Vagina (tissue), 2 donors: ENCODE measurements at regions not wholly inside any gene's neighbourhood (a gene's known extent, or its start where the extent isn't known, plus 50 kb on each side); places are given as distances from the start of the nearest gene placed in this dataset.

Experiments used
- POLR2A ChIP-seq, 2 donors: fragments of 450-650 bp; IDR thresholded peaks; one replicate each; pipeline ENCODE4 v1.6.1; 2017; ENCODE audit warnings: antibody characterized with exemption in 2 of 2, mild to moderate bottlenecking in 2 of 2, moderate library complexity in 2 of 2
- TF ChIP-seq, protein P1 (sequence below), 3 experiments: fragments of 450-650 bp in 2 of 3; fragments of 200-600 bp in 1 of 3; sonication (generic) in 1 of 3; IDR thresholded peaks; one replicate each; pipeline ENCODE4 v1.5.1; 2017 to 2019; ENCODE audit warnings: antibody characterized with exemption in 3 of 3, mild to moderate bottlenecking in 2 of 3, moderate library complexity in 2 of 3

DNA sequence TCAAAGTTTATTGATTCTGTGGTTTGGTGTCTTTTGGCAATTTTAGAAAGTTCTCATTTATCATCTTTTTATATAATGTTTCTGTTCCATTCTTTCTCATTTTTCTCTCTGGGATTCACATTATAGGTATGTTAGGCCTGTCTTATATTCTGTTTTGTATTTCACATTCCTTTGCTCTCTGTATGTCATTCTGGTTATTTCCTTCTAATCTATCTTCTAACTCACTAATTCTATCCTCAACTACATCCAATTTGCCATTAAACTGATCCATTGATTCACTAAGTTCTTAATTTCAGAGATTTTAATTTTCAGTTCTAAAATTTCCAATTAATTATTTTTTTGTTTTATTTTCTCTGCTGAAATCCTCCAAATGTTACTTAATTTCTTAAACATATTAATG lies 234.8 kb downstream of the FOXD2 start:
- no peak for TF ChIP-seq POLR2A (IDR thresholded peaks at IDR 0.05)
- TF ChIP-seq, protein P1, sequence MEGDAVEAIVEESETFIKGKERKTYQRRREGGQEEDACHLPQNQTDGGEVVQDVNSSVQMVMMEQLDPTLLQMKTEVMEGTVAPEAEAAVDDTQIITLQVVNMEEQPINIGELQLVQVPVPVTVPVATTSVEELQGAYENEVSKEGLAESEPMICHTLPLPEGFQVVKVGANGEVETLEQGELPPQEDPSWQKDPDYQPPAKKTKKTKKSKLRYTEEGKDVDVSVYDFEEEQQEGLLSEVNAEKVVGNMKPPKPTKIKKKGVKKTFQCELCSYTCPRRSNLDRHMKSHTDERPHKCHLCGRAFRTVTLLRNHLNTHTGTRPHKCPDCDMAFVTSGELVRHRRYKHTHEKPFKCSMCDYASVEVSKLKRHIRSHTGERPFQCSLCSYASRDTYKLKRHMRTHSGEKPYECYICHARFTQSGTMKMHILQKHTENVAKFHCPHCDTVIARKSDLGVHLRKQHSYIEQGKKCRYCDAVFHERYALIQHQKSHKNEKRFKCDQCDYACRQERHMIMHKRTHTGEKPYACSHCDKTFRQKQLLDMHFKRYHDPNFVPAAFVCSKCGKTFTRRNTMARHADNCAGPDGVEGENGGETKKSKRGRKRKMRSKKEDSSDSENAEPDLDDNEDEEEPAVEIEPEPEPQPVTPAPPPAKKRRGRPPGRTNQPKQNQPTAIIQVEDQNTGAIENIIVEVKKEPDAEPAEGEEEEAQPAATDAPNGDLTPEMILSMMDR (IDR thresholded peaks at IDR 0.05), result no peak
